H9 (cell line): ENCODE measurements at regions not wholly inside any gene's neighbourhood (a gene's known extent, or its start where the extent isn't known, plus 50 kb on each side); places are given as distances from the start of the nearest gene placed in this dataset.

Experiments used
- DNase-seq: peaks from one replicate; pipeline ENCODE4 v3.0.0-alpha.2; 2017
- H2AFZ ChIP-seq: one replicate; pipeline ENCODE4 v1.6.1; 2013; ENCODE audit warnings: mild to moderate bottlenecking, low read length, control low read depth, moderate library complexity
- H2AK5ac ChIP-seq: 2 replicates; pipeline ENCODE4 v1.6.1; 2013; ENCODE audit warnings: low read length, control low read depth, mixed read lengths; ENCODE audit not compliant: insufficient read length
- H2BK120ac ChIP-seq: one replicate; pipeline ENCODE4 v1.6.1; 2013; ENCODE audit warnings: low read depth, mild to moderate bottlenecking, low read length, control low read depth, inconsistent platforms; ENCODE audit not compliant: poor library complexity, severe bottlenecking
- H2BK12ac ChIP-seq: 2 replicates; pipeline ENCODE4 v1.6.1; 2013; ENCODE audit warnings: low read length, control low read depth, mixed read lengths, low read depth; ENCODE audit not compliant: insufficient read length
- H2BK15ac ChIP-seq: 2 replicates; pipeline ENCODE4 v1.6.1; 2013; ENCODE audit warnings: low read depth, low read length, control low read depth
- H2BK20ac ChIP-seq: one replicate; pipeline ENCODE4 v1.6.1; 2013; ENCODE audit warnings: low read depth, mild to moderate bottlenecking, low read length, control low read depth, inconsistent platforms; ENCODE audit not compliant: poor library complexity, severe bottlenecking
- H2BK5ac ChIP-seq: 2 replicates; pipeline ENCODE4 v1.6.1; 2013; ENCODE audit warnings: low read length, control low read depth, mixed read lengths; ENCODE audit not compliant: insufficient read length
- H3K14ac ChIP-seq: 2 replicates; pipeline ENCODE4 v1.6.1; 2013; ENCODE audit warnings: low read length, control low read depth; ENCODE audit not compliant: insufficient read depth
- H3K18ac ChIP-seq: 2 replicates; pipeline ENCODE4 v1.6.1; 2013; ENCODE audit warnings: low read depth, mild to moderate bottlenecking, mixed read lengths, low read length, control low read depth; ENCODE audit not compliant: insufficient read length
- H3K23ac ChIP-seq: 2 replicates; pipeline ENCODE4 v1.6.1; 2013; ENCODE audit warnings: low read length, control low read depth, mixed read lengths, low read depth; ENCODE audit not compliant: insufficient read length
- H3K23me2 ChIP-seq: 2 replicates; pipeline ENCODE4 v1.6.1; 2013; ENCODE audit warnings: low read depth, mild to moderate bottlenecking, mixed read lengths, low read length, control low read depth; ENCODE audit not compliant: insufficient read length, poor library complexity, severe bottlenecking
- H3K27ac ChIP-seq: 2 replicates; pipeline ENCODE4 v1.5.1; 2013; ENCODE audit warnings: low read length, control low read depth, mixed read lengths, low read depth; ENCODE audit not compliant: insufficient read length
- H3K27me3 ChIP-seq: 2 replicates; pipeline ENCODE4 v1.6.1; 2013; ENCODE audit warnings: low read length, control low read depth, inconsistent platforms; ENCODE audit not compliant: insufficient read depth
- H3K4ac ChIP-seq: 2 replicates; pipeline ENCODE4 v1.6.1; 2013; ENCODE audit warnings: low read depth, mild to moderate bottlenecking, control low read depth, inconsistent platforms, low read length, moderate library complexity
- H3K4me1 ChIP-seq: 2 replicates; pipeline ENCODE4 v1.6.1; 2013; ENCODE audit warnings: low read length, control low read depth, inconsistent platforms; ENCODE audit not compliant: insufficient read depth
- H3K4me2 ChIP-seq: 2 replicates; pipeline ENCODE4 v1.6.1; 2013; ENCODE audit warnings: low read length, control low read depth, mixed read lengths; ENCODE audit not compliant: insufficient read length, insufficient read depth
- H3K56ac ChIP-seq: 2 replicates; pipeline ENCODE4 v1.6.1; 2013; ENCODE audit warnings: low read depth, mild to moderate bottlenecking, mixed read lengths, low read length, control low read depth; ENCODE audit not compliant: insufficient read length
- H3K79me1 ChIP-seq: 2 replicates; pipeline ENCODE4 v1.6.1; 2013; ENCODE audit warnings: low read depth, mild to moderate bottlenecking, moderate library complexity, low read length, control low read depth, inconsistent platforms; ENCODE audit not compliant: insufficient read depth, poor library complexity, severe bottlenecking
- H3K79me2 ChIP-seq: 2 replicates; pipeline ENCODE4 v1.6.1; 2013; ENCODE audit warnings: low read length, control low read depth, inconsistent platforms; ENCODE audit not compliant: insufficient read depth
- H3K9ac ChIP-seq: 2 replicates; pipeline ENCODE4 v1.6.1; 2013; ENCODE audit warnings: low read length, control low read depth, mixed read lengths; ENCODE audit not compliant: insufficient read length; ENCODE audit errors: extremely low read depth
- H3K9me3 ChIP-seq: one replicate; pipeline ENCODE4 v1.6.1; 2013; ENCODE audit warnings: low read depth, low read length, inconsistent platforms; ENCODE audit not compliant: control insufficient read depth
- H3T11ph ChIP-seq: one replicate; pipeline ENCODE4 v1.6.1; 2013; ENCODE audit warnings: mild to moderate bottlenecking, low read length, control low read depth, inconsistent platforms
- H4K20me1 ChIP-seq: one replicate; pipeline ENCODE4 v1.6.1; 2013; ENCODE audit not compliant: control insufficient read depth, insufficient read length, insufficient read depth
- H4K5ac ChIP-seq: 2 replicates; pipeline ENCODE4 v1.6.1; 2013; ENCODE audit warnings: low read depth, mild to moderate bottlenecking, mixed read lengths, low read length, control low read depth; ENCODE audit not compliant: insufficient read length
- H4K8ac ChIP-seq: replicated peaks from 2 replicates; pipeline ENCODE4 v1.6.1; 2013; ENCODE audit warnings: low read length, control low read depth, mixed read lengths, low read depth; ENCODE audit not compliant: insufficient read length
- H4K91ac ChIP-seq: 2 replicates; pipeline ENCODE4 v1.6.1; 2013; ENCODE audit warnings: low read depth, mild to moderate bottlenecking, moderate library complexity, mixed read lengths, low read length, control low read depth; ENCODE audit not compliant: insufficient read length
- H3K27ac Mint-ChIP-seq, 3 experiments: 2 replicates in 2 of 3; 3 replicates in 1 of 3; pipeline ENCODE4 v1.8.0; 2020 to 2021; ENCODE audit warnings: mixed read lengths in 3 of 3, mild to moderate bottlenecking in 1 of 3, moderate library complexity in 1 of 3
- H3K27me3 Mint-ChIP-seq: 2 replicates; pipeline ENCODE4 v1.8.0; 2021; ENCODE audit warnings: low read depth, mild to moderate bottlenecking, moderate library complexity, mixed read lengths
- H3K36me3 Mint-ChIP-seq, 3 experiments: 2 replicates in 2 of 3; 3 replicates in 1 of 3; pipeline ENCODE4 v1.8.0; 2020 to 2021; ENCODE audit warnings: low read depth in 3 of 3, mixed read lengths in 3 of 3; ENCODE audit not compliant: insufficient read depth in 1 of 3
- H3K4me1 Mint-ChIP-seq, 2 experiments: 2 replicates each; pipeline ENCODE4 v1.8.0; 2020; ENCODE audit warnings: mixed read lengths in 2 of 2
- H3K4me3 Mint-ChIP-seq, 2 experiments: 2 replicates in 1 of 2; 3 replicates in 1 of 2; pipeline ENCODE4 v1.8.0; 2020 to 2021; ENCODE audit warnings: mild to moderate bottlenecking in 2 of 2, mixed read lengths in 2 of 2, moderate library complexity in 1 of 2
- H3K9me3 Mint-ChIP-seq, 2 experiments: 2 replicates in 1 of 2; 3 replicates in 1 of 2; pipeline ENCODE4 v1.8.0; 2020; ENCODE audit warnings: mild to moderate bottlenecking in 2 of 2, mixed read lengths in 2 of 2, moderate library complexity in 1 of 2
- WGBS: extraction: QIAGEN DNeasy Blood & Tissue Kit; methylation state at CpG from one replicate; pipeline ENCODE4 v1.1.7; 2013; ENCODE audit warnings: missing lambda C conversion rate, low lambda C conversion rate, mixed read lengths; ENCODE audit not compliant: insufficient read length; ENCODE audit errors: extremely low coverage; 5-methylcytosine and 5-hydroxymethylcytosine counted together
- TF ChIP-seq, protein P1 (sequence below): fragments of 200-600 bp; sonication (generic); conservative IDR thresholded peaks from 3 replicates; pipeline ENCODE4 v1.8.0; 2021; ENCODE audit warnings: antibody characterized with exemption, mild to moderate bottlenecking

DNA sequence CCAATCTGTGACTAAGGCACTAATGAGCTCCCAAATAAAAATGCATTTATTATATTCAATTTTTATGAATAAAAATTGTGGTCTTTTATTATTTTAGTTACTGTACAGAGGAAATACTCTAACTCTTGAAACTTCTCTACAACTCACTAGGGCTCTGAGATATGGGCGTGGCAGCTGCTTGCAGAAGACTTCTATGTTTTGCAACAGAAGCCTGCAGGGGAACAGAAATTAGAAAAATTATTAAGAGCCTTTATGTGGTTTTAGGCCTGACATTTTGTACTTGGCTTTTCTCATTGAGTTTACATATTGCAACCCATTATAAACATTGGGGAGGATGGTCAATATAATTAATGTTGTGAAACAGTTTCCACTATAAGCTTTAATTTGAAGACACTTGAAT lies 581.4 kb downstream of the TNS3 start:
- H2AK5ac ChIP-seq = no peak overlapping the region
- no peak overlapping the region for H3K23ac ChIP-seq
- WGBS = no CpG with 5 or more reads among the region's 1 CpG
- no peak overlapping the region for H3K56ac ChIP-seq
- no peak overlapping the region for H2BK15ac ChIP-seq
- TF ChIP-seq, protein P1, sequence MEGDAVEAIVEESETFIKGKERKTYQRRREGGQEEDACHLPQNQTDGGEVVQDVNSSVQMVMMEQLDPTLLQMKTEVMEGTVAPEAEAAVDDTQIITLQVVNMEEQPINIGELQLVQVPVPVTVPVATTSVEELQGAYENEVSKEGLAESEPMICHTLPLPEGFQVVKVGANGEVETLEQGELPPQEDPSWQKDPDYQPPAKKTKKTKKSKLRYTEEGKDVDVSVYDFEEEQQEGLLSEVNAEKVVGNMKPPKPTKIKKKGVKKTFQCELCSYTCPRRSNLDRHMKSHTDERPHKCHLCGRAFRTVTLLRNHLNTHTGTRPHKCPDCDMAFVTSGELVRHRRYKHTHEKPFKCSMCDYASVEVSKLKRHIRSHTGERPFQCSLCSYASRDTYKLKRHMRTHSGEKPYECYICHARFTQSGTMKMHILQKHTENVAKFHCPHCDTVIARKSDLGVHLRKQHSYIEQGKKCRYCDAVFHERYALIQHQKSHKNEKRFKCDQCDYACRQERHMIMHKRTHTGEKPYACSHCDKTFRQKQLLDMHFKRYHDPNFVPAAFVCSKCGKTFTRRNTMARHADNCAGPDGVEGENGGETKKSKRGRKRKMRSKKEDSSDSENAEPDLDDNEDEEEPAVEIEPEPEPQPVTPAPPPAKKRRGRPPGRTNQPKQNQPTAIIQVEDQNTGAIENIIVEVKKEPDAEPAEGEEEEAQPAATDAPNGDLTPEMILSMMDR = no peak
- no peak for DNase-seq
- Mint-ChIP-seq H3K4me1 (peaks cover 4 to 6% of the 10 kb centered on the region in 2 experiments; a peak in 3 of 4 replicates), H3K36me3 (no peaks in the 10 kb centered on the region), H3K4me3 (no peak overlapping the region), H3K9me3 (no peaks in the 10 kb centered on the region), H3K27ac (no peak overlapping the region), H3K27me3 (no peaks in the 10 kb centered on the region)
- no peaks in the 10 kb centered on the region for H3K79me1 ChIP-seq
- H3T11ph ChIP-seq = no peak overlapping the region
- H3K4me1 ChIP-seq = no peaks in the 10 kb centered on the region
- no peaks in the 10 kb centered on the region for H3K27me3 ChIP-seq
- no peak overlapping the region for H3K14ac ChIP-seq
- no peak overlapping the region for H4K91ac ChIP-seq
- no peak overlapping the region for H2AFZ ChIP-seq
- no peak overlapping the region for H4K8ac ChIP-seq
- H3K4ac ChIP-seq = no peak overlapping the region
- H3K9me3 ChIP-seq = no peaks in the 10 kb centered on the region
- no peak overlapping the region for H2BK20ac ChIP-seq
- H2BK5ac ChIP-seq = no peak overlapping the region
- no peaks in the 10 kb centered on the region for H3K23me2 ChIP-seq
- H3K79me2 ChIP-seq = no peaks in the 10 kb centered on the region
- H2BK120ac ChIP-seq = no peak overlapping the region
- no peak overlapping the region for H3K27ac ChIP-seq
- H3K9ac ChIP-seq = no peak overlapping the region
- no peak overlapping the region for H3K4me2 ChIP-seq
- H2BK12ac ChIP-seq = no peak overlapping the region
- H3K18ac ChIP-seq = no peak overlapping the region
- H4K5ac ChIP-seq = no peak overlapping the region
- no peaks in the 10 kb centered on the region for H4K20me1 ChIP-seq
